ENCODE measurements at regions not wholly inside any gene's neighbourhood (a gene's known extent, or its start where the extent isn't known, plus 50 kb on each side); places are given as distances from the start of the nearest gene placed in this dataset.

DNA sequence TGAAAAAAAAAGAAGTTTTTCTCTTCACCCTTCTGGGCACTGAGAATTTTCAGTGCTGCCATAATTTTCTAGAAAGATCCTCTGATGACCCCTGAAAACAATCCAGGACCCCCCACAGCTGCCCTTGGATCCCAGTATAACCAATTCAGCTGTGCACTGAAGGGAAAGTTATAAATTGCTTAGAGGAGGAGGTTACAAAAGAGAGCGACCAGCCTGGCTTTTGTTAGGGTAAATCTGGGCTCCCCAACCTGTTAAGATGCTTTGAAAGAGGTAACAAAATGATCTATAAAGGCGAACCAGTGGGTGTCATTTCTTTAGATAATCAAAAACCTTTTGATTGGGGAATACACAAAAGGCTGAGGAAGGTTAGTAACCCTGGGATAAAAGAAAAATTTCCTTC is 407.9 kb upstream of the ATP11B start:
- Mint-ChIP-seq H3K4me1 (ENCODE audit: low read depth, unreplicated experiment) (no peaks in the 10 kb centered on the region), H3K27me3 (ENCODE audit: low read depth, unreplicated experiment) (no peaks in the 10 kb centered on the region), H3K27ac (ENCODE audit: unreplicated experiment) (no peak overlapping the region), H3K4me3 (ENCODE audit: unreplicated experiment) (no peak overlapping the region), H3K9me3 (ENCODE audit: unreplicated experiment) (no peaks in the 10 kb centered on the region), H3K36me3 (ENCODE audit: low read depth, unreplicated experiment) (no peaks in the 10 kb centered on the region)
- H3K27me3 ChIP-seq (ENCODE audit: insufficient read depth, low read length) = no peaks in the 10 kb centered on the region
- TF ChIP-seq EZH2 (IDR thresholded peaks at IDR 0.05; ENCODE audit: insufficient read depth, low read length) = no peak
- no peak for TF ChIP-seq CTCF (IDR thresholded peaks at IDR 0.05; ENCODE audit: insufficient read depth, low read depth, low read length)
- no peak overlapping the region for H3K27ac ChIP-seq (ENCODE audit: low read depth, low read length)
- peaks cover 7% of the 10 kb centered on the region for H3K4me1 ChIP-seq (ENCODE audit: insufficient read depth, low read length)
- H2AFZ ChIP-seq (ENCODE audit: low read depth, low read length) = no peak overlapping the region
- H3K4me3 ChIP-seq (ENCODE audit: insufficient read depth, low read depth, low read length) = no peak overlapping the region
- no peak for DNase-seq (ENCODE audit: low read depth)
- no peaks in the 10 kb centered on the region for H3K36me3 ChIP-seq (ENCODE audit: insufficient read depth, low read length)
- FAIRE-seq = no peak
- no peak overlapping the region for H3K9ac ChIP-seq (ENCODE audit: low read length)
- no peaks in the 10 kb centered on the region for H4K20me1 ChIP-seq (ENCODE audit: insufficient read depth, low read length)
- H3K9me3 ChIP-seq (ENCODE audit: insufficient read depth, low read depth, low read length) = no peaks in the 10 kb centered on the region
- H3K4me2 ChIP-seq (ENCODE audit: low read length) = no peak overlapping the region
- H3K79me2 ChIP-seq (ENCODE audit: insufficient read depth, low read length) = no peaks in the 10 kb centered on the region

GRCh38 chr3:182388506-182388905 is 404.8 kb upstream of the ATP11B start:
- Mint-ChIP-seq H3K27ac (ENCODE audit: unreplicated experiment) (no peak overlapping the region), H3K27me3 (ENCODE audit: low read depth, unreplicated experiment) (no peaks in the 10 kb centered on the region), H3K36me3 (ENCODE audit: low read depth, unreplicated experiment) (no peaks in the 10 kb centered on the region), H3K4me1 (ENCODE audit: low read depth, unreplicated experiment) (no peaks in the 10 kb centered on the region), H3K9me3 (ENCODE audit: unreplicated experiment) (no peaks in the 10 kb centered on the region), H3K4me3 (ENCODE audit: unreplicated experiment) (no peak overlapping the region)
- H3K79me2 ChIP-seq (ENCODE audit: insufficient read depth, low read length) = no peaks in the 10 kb centered on the region
- no peak overlapping the region for H3K9ac ChIP-seq (ENCODE audit: low read length)
- H3K4me2 ChIP-seq (ENCODE audit: low read length) = no peak overlapping the region
- H3K27ac ChIP-seq (ENCODE audit: low read depth, low read length) = no peak overlapping the region
- FAIRE-seq (no peak), DNase-seq (ENCODE audit: low read depth) (peak; percentile 24)
- H3K36me3 ChIP-seq (ENCODE audit: insufficient read depth, low read length) = no peaks in the 10 kb centered on the region
- H3K27me3 ChIP-seq (ENCODE audit: insufficient read depth, low read length) = no peaks in the 10 kb centered on the region
- no peak overlapping the region for H3K4me3 ChIP-seq (ENCODE audit: insufficient read depth, low read depth, low read length)
- H4K20me1 ChIP-seq (ENCODE audit: insufficient read depth, low read length) = no peaks in the 10 kb centered on the region
- H3K9me3 ChIP-seq (ENCODE audit: insufficient read depth, low read depth, low read length) = no peaks in the 10 kb centered on the region
- no peak for TF ChIP-seq CTCF (IDR thresholded peaks at IDR 0.05; ENCODE audit: insufficient read depth, low read depth, low read length)
- no peak for TF ChIP-seq EZH2 (IDR thresholded peaks at IDR 0.05; ENCODE audit: insufficient read depth, low read length)
- no peak overlapping the region for H2AFZ ChIP-seq (ENCODE audit: low read depth, low read length)
- H3K4me1 ChIP-seq (ENCODE audit: insufficient read depth, low read length) = peaks cover 7% of the 10 kb centered on the region

DNA sequence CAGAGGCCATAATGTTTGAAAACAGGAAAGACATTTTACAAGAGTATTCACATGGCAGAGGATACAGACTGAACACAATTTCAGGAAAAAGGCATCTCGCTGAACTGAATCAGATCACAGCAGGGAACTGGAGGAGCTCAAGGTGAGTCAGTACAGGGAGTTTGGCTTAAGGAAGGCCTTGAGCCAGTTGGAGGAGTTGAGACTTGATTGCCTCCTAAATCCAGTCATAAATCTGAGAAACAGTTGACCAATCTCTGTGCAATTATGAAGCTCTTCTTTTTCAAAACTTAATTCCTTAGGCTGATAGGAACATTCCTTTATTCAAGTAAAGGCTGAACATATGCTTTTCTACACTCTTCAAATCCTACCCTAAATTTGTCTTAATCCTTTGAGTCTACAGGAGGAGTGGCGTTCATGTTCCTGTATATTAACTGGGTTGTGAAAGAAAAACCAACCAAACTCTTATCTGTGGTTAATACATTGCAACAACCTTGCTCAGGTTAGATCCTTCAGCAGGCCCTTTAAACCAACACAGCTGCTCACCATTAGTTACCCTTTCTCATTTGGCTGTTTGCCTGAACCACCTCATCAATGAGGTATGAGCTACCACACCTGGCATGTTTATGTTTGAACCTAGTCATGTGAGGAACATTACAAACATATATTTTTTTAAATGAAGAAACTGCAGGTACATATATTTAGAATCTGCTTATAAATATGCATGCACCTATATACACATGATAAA is 404.1 kb upstream of the ATP11B start:
- Histone ChIP-seq H2AFZ (ENCODE audit: low read depth, low read length) (no peak overlapping the region), H3K4me2 (ENCODE audit: low read length) (no peak overlapping the region), H4K20me1 (ENCODE audit: insufficient read depth, low read length) (no peaks in the 10 kb centered on the region), H3K9ac (ENCODE audit: low read length) (no peak overlapping the region), H3K4me1 (ENCODE audit: insufficient read depth, low read length) (peaks cover 7% of the 10 kb centered on the region), H3K27me3 (ENCODE audit: insufficient read depth, low read length) (no peaks in the 10 kb centered on the region), H3K79me2 (ENCODE audit: insufficient read depth, low read length) (no peaks in the 10 kb centered on the region), H3K36me3 (ENCODE audit: insufficient read depth, low read length) (no peaks in the 10 kb centered on the region), H3K9me3 (ENCODE audit: insufficient read depth, low read depth, low read length) (no peaks in the 10 kb centered on the region), H3K4me3 (ENCODE audit: insufficient read depth, low read depth, low read length) (no peak overlapping the region), H3K27ac (ENCODE audit: low read depth, low read length) (no peak overlapping the region)
- DNase-seq (ENCODE audit: low read depth) = peak; percentile 62
- Mint-ChIP-seq H3K9me3 (ENCODE audit: unreplicated experiment) (no peaks in the 10 kb centered on the region), H3K36me3 (ENCODE audit: low read depth, unreplicated experiment) (no peaks in the 10 kb centered on the region), H3K4me3 (ENCODE audit: unreplicated experiment) (no peak overlapping the region), H3K4me1 (ENCODE audit: low read depth, unreplicated experiment) (no peaks in the 10 kb centered on the region), H3K27ac (ENCODE audit: unreplicated experiment) (no peak overlapping the region), H3K27me3 (ENCODE audit: low read depth, unreplicated experiment) (no peaks in the 10 kb centered on the region)
- no peak for FAIRE-seq
- TF ChIP-seq CTCF (IDR thresholded peaks at IDR 0.05; ENCODE audit: insufficient read depth, low read depth, low read length) (no peak), EZH2 (IDR thresholded peaks at IDR 0.05; ENCODE audit: insufficient read depth, low read length) (no peak)

Measured in astrocyte (in vitro differentiated cells and primary cell).